ENCODE measurements at regions not wholly inside any gene's neighbourhood (a gene's known extent, or its start where the extent isn't known, plus 50 kb on each side); places are given as distances from the start of the nearest gene placed in this dataset.

DNA sequence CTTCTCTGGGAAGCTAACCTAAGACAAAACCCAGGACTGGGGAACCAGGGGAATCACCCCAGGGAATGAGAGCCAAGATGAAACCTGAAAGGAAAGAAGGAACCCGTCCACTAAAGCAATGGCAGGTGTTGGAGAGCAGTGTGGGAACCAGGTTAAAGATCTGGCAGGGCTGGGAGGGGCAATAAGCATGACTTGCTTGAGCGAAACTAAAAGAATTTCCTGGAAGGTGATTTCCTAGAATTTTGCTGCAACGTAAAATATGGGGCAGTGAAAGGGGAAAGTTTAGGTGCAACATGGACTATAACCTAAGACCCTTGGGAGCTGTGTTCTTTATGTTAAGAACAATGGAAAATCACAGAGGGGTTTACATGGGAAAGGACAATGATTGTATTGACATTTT lies 126.2 kb upstream of the SSTR4 start:
- DNase-seq (ENCODE audit: low read depth in 4 of 4, low spot score in 3 of 4): no peak

- no peak for DNase-seq (ENCODE audit: low read depth in 4 of 4, low spot score in 3 of 4)
Measured at GRCh38 chr20:22909436-22909835, 125.7 kb upstream of the SSTR4 start.

GRCh38 chr20:22910287-22910852 lies 124.7 kb upstream of the SSTR4 start:
- DNase-seq (ENCODE audit: low read depth in 4 of 4, low spot score in 3 of 4): no peak

DNA sequence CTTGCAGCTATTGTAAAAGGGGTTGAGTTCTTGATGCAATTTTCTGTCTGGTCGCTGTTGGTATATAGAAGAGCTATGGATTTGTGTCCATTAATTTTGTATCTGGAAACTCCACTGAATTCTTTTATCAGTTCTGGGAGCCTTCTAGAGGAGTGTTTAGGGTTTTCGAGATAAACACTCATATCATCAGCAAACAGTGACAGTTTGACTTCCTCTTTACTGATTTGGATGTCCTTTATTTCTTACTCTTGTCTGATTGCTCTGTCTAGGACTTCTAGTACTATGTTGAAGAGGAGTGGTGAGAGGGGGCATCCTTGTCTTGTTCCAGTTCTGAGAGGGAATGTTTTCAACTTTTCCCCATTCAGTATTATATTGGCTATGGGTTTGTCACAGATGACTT lies 120.8 kb upstream of the SSTR4 start:
- DNase-seq (ENCODE audit: low read depth in 4 of 4, low spot score in 3 of 4): no peak

DNA sequence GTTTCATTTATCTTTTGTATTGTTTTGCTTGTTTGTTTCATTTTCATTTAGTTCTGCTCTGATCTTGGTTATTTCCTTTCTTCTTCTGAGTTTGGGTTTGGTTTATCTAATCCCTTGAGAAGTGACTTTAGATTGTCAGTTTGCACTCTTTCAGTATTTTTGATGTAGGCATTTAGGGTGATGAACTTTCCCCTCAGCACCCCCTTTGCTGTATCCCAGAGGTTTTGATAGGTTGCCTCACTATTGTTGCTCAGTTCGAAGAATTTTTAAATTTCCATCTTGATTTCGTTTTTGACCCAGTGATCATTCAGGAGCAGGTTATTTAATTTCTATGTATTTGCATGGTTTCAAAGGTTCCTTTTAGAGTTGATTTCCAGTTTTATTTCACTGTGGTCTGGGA lies 119.6 kb upstream of the SSTR4 start:
- no peak for DNase-seq (ENCODE audit: low read depth in 4 of 4, low spot score in 3 of 4)

- no peak for DNase-seq (ENCODE audit: low read depth in 4 of 4, low spot score in 3 of 4)
Measured at GRCh38 chr20:22916021-22916842, 118.9 kb upstream of the SSTR4 start.

DNA sequence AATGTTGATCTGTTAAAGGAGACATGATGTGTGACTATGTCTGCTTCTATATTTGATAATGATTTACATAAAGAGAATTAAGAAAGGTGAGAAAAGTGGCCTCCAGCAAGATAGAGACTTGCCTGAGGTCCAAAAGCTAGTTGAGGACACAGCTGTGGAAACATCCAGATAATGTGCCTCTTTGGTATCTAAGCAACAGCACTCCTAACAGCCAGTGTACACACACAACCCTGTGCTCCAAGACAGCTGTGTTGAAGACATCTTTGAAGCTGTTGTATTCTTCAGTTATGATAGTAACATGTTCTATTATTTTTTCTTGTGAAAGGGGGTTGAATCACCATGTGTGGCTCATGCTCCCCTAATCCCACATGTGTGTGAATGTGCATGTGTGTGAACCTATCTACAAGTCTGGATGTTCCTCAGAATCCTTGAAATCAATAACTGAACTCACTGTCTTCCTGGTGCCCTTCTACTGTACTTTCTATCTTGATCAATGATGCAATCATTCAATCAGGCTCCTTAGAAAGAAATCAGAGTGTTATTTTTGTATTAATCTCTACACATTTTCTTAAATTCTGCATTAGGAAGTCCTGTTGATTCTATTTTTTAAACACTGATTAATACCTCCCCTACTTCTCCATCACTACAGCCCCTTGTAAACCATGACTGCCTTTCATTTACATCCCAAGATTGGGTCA lies 116.7 kb upstream of the SSTR4 start:
- DNase-seq (ENCODE audit: low read depth in 4 of 4, low spot score in 3 of 4): no peak

GRCh38 chr20:22920898-22921297 lies 114.2 kb upstream of the SSTR4 start:
- DNase-seq (ENCODE audit: low read depth in 4 of 4, low spot score in 3 of 4): no peak

DNA sequence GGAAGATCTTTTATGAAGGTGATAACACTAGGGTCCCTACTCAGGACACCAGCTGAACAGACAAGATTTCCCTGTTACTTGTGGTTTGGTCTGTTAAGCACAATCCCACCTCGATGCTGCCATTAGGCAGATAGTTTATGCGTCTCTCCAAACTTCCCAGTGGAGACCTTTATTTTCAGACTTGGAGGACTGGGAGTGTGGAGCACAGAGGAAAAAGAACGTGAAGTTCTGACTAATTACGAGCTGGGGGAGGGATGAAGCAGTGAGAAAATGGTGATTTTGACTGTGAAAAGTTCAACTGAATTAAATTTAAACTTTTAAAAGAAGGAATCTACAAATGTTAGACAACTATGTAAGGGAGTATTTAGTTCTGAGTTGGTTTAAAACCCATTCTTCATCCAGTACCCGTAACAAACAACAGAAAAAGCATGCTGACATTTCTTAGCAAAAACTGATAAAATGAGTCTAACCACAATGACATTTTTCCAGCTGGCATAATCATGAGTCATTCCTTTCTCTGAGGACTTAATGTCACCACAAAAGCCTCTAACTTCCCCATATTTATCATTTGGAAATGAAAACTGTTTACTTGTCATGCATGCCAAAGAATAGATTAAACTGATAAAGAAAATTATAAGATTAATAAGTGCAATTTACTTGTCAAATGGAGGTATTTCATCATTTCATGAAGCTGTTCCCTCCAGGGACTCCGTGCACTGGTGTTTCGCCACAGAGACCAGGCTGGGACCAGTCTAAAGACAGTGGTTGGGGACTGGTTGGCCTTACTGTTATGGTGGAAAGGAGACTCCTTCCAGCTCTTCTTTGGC lies 113.3 kb upstream of the SSTR4 start:
- no peak for DNase-seq (ENCODE audit: low read depth in 4 of 4, low spot score in 3 of 4)

DNA sequence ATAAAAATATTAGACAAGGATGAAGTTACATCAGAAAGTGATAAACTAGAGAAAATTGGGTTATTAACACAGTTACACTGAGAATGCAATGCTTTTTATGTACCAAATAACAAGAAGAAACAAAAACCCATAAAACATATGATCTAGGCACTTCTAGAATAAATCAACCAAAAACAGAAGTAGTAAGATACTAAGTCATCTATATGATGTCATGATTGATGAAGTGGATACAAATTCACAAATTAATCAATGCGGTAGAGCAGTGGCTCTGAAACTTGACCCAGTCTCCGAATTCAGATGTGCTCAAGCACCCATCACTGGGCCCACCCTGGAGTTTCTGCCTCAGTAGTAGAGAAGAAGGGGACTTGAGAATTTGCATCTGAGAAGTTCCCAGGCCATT lies 112.1 kb upstream of the SSTR4 start:
- no peak for DNase-seq (ENCODE audit: low read depth in 4 of 4, low spot score in 3 of 4)

DNA sequence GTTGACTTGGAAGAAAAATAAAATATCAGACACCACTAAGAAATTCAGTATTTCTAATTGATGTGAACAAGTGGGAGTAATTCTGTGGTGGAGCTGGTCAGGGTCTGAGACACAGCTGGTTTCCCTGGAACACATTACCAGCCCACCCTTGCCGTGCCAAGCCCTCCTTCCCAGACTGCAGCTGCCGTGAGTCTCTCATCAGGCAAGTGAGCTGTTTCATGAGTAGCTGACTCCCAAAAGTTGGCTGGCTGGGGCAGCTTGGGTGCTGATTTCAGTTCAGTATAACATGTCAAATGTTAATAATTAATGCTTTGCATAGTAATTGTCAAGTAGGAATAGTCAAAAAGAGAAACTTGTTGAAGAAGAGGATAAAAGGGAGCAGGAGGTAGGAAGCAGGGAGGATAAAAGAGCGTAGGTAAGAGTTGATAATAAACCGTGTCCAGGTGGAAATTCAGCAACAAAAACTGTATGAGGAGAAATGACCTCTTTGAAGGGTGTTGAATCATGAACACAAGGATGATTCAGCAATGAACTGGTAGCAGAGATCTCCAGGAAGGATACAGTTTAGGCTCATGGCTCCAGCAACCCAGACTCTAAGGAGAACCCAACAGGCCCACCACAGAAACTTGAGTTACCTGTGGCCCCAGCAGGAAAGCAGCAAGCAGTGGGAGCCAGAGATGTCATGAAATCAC lies 110.9 kb upstream of the SSTR4 start:
- no peak for DNase-seq (ENCODE audit: low read depth in 4 of 4, low spot score in 3 of 4)

DNA sequence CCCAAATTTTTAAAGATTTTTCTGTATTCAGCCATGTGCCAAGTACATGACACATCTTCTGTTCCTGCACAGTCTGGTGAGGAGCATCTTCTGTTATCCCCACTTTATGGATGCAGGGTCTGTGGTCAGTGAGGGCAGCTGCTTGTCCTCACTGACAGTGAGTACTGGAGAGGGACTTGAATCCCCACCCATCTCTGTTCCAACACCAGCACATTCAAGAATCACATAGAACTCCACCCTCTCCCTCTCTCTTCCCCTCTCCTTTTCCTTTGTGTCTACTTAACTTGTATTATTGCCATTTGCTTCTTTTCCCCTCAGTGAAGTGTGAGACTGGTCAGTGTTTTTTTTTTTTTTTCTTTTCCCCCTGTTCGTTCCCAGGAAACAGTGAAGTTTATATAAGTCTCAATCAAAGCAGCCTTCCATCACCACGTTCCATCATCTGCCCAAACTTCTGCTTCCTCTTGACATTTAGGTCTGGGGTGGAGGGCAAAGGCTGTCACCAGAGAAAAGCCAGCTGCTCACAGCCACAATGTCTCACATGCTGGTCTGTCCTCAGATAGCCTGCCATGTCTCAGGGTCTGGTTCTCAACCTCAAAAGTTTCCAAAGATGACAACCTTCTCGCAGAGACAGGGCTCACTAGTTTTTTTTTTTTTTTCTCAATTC lies 110.0 kb upstream of the SSTR4 start:
- no peak for DNase-seq (ENCODE audit: low read depth in 4 of 4, low spot score in 3 of 4)

DNA sequence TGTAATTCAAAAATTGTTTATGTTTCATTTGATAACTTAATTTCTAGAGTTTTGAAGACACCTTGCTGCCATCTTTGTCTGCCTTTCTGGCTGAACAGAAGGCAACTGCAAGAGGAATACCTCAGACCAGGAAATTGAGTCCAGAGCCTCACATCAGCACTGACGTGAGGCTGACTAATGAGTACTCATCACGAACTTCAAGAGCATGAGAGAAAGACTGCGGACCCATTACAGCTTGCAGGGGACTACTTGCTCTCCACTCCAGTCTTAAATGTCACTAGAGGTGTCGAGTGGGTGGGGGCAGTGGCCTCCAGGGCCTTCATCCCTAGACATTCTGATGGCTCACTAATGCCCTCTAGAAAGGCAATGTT lies 109.5 kb upstream of the SSTR4 start:
- no peak for DNase-seq (ENCODE audit: low read depth in 4 of 4, low spot score in 3 of 4)

DNA sequence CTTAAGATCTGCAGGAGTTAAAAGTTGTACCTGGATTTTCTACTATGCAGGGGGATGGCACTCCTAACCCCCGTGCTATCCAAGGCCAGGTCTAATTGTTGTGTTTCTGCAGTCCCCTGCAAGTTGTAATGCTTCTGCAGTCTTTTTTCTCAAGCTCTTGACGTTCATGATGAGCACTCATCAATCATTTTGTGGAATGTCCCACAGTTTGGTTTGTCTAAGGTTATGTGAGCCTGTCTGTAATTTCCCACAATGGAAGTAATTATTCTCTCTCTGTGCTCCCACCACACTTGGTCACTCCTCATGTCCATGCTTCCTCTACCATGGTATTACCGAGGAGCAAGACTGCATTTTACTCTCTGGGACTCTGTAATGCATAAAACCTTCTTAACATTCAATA lies 107.6 kb upstream of the SSTR4 start:
- no peak for DNase-seq (ENCODE audit: low read depth in 4 of 4, low spot score in 3 of 4)

- no peak for DNase-seq (ENCODE audit: low read depth in 4 of 4, low spot score in 3 of 4)
Measured at GRCh38 chr20:22928679-22929078, 106.4 kb upstream of the SSTR4 start.

DNA sequence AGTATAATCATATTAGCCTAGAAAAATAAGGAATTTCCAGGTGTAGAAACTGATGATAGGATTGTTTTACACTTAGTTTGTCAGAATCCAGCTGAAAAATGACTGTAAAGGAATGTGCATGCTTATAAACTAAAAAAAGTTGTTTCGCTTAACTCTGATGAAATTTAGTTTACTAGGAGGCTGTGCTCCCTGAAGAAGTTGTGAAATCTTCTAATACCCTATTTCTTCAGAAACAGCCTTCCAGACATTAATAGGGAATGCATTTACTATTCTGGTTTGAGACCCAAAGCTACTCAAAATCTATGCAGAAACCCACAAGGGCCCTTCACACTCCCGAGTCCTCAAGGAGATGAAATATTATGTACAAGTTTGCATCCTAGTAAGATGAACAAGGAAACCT lies 105.5 kb upstream of the SSTR4 start:
- no peak for DNase-seq (ENCODE audit: low read depth in 4 of 4, low spot score in 3 of 4)

- DNase-seq (ENCODE audit: low read depth in 4 of 4, low spot score in 3 of 4): no peak
Measured at GRCh38 chr20:22931653-22932608, 103.2 kb upstream of the SSTR4 start.

GRCh38 chr20:22939181-22939580 lies 95.9 kb upstream of the SSTR4 start:
- DNase-seq (ENCODE audit: low read depth in 4 of 4, low spot score in 3 of 4): no peak

- DNase-seq (ENCODE audit: low read depth in 4 of 4, low spot score in 3 of 4): no peak
Measured at GRCh38 chr20:22940350-22940749, 94.8 kb upstream of the SSTR4 start.
